ENCODE measurements at regions not wholly inside any gene's neighbourhood (a gene's known extent, or its start where the extent isn't known, plus 50 kb on each side); places are given as distances from the start of the nearest gene placed in this dataset.

DNA sequence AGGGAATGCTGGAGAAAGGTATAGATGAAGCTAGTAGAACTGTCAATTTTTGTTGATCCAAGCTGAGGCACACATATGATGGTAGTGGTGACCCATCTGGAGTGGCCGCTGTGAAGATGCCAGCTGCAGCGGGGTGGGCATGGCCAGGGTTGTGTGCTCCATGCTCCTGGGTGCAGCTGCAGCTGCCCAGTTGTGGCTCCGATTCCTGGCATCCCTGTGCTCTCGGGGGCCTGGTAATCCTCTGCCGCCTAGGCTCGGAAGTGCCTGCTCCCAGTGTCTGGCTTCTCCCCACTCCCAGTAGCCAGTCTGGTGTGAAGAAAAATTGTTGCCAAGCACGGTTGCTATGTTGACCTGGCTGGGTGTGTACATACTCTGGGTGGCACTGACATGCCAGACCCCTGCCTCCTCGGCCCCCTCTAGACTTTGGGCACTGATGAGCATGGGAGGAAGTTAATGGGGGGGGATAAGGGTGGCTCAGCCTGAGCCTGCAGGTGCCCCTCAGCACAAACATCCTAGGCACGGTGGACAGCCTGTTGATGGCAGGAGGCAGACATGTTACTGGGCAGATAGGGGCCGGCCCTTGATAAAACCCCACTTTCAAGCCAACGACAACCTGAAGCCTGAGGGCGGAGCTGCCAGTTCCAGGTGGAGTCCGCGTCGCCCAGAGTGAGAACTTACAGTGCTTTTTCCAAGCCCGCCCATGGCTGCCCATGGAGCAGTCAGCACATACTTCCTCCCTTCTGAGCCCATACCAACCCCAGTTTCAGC lies 1400.7 kb downstream of the PCDH9 start (continued):
- TF ChIP-seq, protein P1, sequence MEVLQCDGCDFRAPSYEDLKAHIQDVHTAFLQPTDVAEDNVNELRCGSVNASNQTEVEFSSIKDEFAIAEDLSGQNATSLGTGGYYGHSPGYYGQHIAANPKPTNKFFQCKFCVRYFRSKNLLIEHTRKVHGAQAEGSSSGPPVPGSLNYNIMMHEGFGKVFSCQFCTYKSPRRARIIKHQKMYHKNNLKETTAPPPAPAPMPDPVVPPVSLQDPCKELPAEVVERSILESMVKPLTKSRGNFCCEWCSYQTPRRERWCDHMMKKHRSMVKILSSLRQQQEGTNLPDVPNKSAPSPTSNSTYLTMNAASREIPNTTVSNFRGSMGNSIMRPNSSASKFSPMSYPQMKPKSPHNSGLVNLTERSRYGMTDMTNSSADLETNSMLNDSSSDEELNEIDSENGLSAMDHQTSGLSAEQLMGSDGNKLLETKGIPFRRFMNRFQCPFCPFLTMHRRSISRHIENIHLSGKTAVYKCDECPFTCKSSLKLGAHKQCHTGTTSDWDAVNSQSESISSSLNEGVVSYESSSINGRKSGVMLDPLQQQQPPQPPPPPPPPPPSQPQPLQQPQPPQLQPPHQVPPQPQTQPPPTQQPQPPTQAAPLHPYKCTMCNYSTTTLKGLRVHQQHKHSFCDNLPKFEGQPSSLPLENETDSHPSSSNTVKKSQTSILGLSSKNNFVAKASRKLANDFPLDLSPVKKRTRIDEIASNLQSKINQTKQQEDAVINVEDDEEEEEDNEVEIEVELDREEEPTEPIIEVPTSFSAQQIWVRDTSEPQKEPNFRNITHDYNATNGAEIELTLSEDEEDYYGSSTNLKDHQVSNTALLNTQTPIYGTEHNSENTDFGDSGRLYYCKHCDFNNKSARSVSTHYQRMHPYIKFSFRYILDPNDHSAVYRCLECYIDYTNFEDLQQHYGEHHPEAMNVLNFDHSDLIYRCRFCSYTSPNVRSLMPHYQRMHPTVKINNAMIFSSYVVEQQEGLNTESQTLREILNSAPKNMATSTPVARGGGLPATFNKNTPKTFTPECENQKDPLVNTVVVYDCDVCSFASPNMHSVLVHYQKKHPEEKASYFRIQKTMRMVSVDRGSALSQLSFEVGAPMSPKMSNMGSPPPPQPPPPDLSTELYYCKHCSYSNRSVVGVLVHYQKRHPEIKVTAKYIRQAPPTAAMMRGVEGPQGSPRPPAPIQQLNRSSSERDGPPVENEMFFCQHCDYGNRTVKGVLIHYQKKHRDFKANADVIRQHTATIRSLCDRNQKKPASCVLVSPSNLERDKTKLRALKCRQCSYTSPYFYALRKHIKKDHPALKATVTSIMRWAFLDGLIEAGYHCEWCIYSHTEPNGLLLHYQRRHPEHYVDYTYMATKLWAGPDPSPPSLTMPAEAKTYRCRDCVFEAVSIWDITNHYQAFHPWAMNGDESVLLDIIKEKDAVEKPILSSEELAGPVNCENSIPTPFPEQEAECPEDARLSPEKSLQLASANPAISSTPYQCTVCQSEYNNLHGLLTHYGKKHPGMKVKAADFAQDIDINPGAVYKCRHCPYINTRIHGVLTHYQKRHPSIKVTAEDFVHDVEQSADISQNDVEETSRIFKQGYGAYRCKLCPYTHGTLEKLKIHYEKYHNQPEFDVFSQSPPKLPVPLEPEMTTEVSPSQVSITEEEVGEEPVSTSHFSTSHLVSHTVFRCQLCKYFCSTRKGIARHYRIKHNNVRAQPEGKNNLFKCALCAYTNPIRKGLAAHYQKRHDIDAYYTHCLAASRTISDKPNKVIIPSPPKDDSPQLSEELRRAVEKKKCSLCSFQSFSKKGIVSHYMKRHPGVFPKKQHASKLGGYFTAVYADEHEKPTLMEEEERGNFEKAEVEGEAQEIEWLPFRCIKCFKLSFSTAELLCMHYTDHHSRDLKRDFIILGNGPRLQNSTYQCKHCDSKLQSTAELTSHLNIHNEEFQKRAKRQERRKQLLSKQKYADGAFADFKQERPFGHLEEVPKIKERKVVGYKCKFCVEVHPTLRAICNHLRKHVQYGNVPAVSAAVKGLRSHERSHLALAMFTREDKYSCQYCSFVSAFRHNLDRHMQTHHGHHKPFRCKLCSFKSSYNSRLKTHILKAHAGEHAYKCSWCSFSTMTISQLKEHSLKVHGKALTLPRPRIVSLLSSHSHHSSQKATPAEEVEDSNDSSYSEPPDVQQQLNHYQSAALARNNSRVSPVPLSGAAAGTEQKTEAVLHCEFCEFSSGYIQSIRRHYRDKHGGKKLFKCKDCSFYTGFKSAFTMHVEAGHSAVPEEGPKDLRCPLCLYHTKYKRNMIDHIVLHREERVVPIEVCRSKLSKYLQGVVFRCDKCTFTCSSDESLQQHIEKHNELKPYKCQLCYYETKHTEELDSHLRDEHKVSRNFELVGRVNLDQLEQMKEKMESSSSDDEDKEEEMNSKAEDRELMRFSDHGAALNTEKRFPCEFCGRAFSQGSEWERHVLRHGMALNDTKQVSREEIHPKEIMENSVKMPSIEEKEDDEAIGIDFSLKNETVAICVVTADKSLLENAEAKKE (CRISPR knock-in tag; IDR thresholded peaks at IDR 0.05): no peak

DNA sequence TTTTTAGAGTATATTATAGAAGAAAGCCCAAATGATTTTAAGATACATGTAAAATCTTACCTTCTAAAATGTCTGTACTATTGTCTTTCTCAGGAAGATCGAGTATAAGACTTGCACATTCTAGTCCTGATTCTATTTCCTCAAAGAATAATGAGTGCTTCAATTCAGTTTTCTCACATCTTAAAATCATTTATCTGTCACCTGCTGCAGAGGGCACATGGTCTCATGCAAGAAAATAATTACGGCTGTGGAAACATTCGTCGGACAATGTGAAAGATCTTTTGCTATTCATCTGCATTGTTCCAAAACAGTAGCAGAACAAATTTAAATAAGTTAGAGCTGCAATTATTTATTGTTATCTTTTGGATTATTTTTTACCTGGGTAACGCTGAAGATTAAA lies 1403.5 kb downstream of the PCDH9 start:
- Histone ChIP-seq H3K27me3 (ENCODE audit: insufficient read depth) (no peaks in the 10 kb centered on the region), H3K27ac (ENCODE audit: low read depth) (no peak overlapping the region), H3K36me3 (ENCODE audit: insufficient read depth) (no peaks in the 10 kb centered on the region), H3F3A (replicated peaks; ENCODE audit: low read depth) (no peaks in the 10 kb centered on the region), H3K4me1 (ENCODE audit: insufficient read depth) (no peaks in the 10 kb centered on the region), H3K4me2 (no peak overlapping the region), H2AFZ (no peak overlapping the region), H3K79me2 (replicated peaks; ENCODE audit: insufficient read depth) (no peaks in the 10 kb centered on the region), H3K9me2 (ENCODE audit: insufficient read depth) (no peaks in the 10 kb centered on the region), H4K20me1 (replicated peaks; ENCODE audit: insufficient read depth) (no peaks in the 10 kb centered on the region), H3K4me3 (no peak overlapping the region)
- Mint-ChIP-seq H3K36me3 (ENCODE audit: low read depth) (no peaks in the 10 kb centered on the region), H3K27ac (no peak overlapping the region), H3K4me3 (no peak overlapping the region), H3K9me3 (no peaks in the 10 kb centered on the region; the same call in 2 of the 3 replicates), H3K27me3 (ENCODE audit: insufficient read depth, low read depth, poor library complexity) (no peaks in the 10 kb centered on the region), H3K4me1 (no peaks in the 10 kb centered on the region)
- ATAC-seq (no peak), DNase-seq (ENCODE audit: low spot score) (no peak)
- TF ChIP-seq CREB1 (CRISPR knock-in tag; IDR thresholded peaks at IDR 0.05; ENCODE audit: low read depth) (no peak), EZH2 (IDR thresholded peaks at IDR 0.05; ENCODE audit: low read depth, unreplicated experiment) (no peak), ZNF114 (CRISPR knock-in tag; IDR thresholded peaks at IDR 0.05) (no peak)
- TF ChIP-seq, protein P2, sequence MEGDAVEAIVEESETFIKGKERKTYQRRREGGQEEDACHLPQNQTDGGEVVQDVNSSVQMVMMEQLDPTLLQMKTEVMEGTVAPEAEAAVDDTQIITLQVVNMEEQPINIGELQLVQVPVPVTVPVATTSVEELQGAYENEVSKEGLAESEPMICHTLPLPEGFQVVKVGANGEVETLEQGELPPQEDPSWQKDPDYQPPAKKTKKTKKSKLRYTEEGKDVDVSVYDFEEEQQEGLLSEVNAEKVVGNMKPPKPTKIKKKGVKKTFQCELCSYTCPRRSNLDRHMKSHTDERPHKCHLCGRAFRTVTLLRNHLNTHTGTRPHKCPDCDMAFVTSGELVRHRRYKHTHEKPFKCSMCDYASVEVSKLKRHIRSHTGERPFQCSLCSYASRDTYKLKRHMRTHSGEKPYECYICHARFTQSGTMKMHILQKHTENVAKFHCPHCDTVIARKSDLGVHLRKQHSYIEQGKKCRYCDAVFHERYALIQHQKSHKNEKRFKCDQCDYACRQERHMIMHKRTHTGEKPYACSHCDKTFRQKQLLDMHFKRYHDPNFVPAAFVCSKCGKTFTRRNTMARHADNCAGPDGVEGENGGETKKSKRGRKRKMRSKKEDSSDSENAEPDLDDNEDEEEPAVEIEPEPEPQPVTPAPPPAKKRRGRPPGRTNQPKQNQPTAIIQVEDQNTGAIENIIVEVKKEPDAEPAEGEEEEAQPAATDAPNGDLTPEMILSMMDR (conservative IDR thresholded peaks at IDR 0.05; ENCODE audit: low read depth in 2 of 2): no peak
- TF ChIP-seq, protein P1 (CRISPR knock-in tag; IDR thresholded peaks at IDR 0.05): no peak

Measured in GM23338 (cell line).